HG02981 (cell line): ENCODE measurements at regions not wholly inside any gene's neighbourhood (a gene's known extent, or its start where the extent isn't known, plus 50 kb on each side); places are given as distances from the start of the nearest gene placed in this dataset.
A peak's percentile ranks its signal among the peaks of the same experiment; 100 is the strongest.

Source experiments
- ATAC-seq: cut with Tn5 transposase; IDR thresholded peaks from one replicate; pipeline ENCODE4 v1.9.1; 2021; ENCODE audit warnings: mild to moderate bottlenecking, moderate library complexity; ENCODE audit not compliant: unreplicated experiment

- no peak for ATAC-seq
These were observed 130.1 kb downstream of the C9orf50 start for GRCh38 chr9:129490583-129491486.

GRCh38 chr9:129489838-129490582, 130.9 kb downstream of the C9orf50 start:
- ATAC-seq = no peak

- peak; percentile 16 for ATAC-seq
These were observed 133.0 kb downstream of the C9orf50 start for GRCh38 chr9:129487658-129488483.

GRCh38 chr9:129486756-129487657, 133.9 kb downstream of the C9orf50 start:
- ATAC-seq = no peak

GRCh38 chr9:129485145-129485774, 135.6 kb downstream of the C9orf50 start:
- ATAC-seq = no peak

- ATAC-seq = no peak
These were observed 136.4 kb downstream of the C9orf50 start for GRCh38 chr9:129484352-129485000.

- ATAC-seq = no peak
These were observed 137.2 kb downstream of the C9orf50 start for GRCh38 chr9:129483415-129484351.

- no peak for ATAC-seq
These were observed 138.1 kb downstream of the C9orf50 start for GRCh38 chr9:129482521-129483414.

- ATAC-seq = no peak
These were observed 138.9 kb downstream of the C9orf50 start for GRCh38 chr9:129481810-129482511.

GRCh38 chr9:129481424-129481809, 139.5 kb downstream of the C9orf50 start:
- ATAC-seq = no peak

- no peak for ATAC-seq
These were observed 140.2 kb downstream of the C9orf50 start for GRCh38 chr9:129480745-129481144.

GRCh38 chr9:129480227-129480626, 140.7 kb downstream of the C9orf50 start:
- ATAC-seq = no peak

- ATAC-seq = no peak
These were observed 141.3 kb downstream of the C9orf50 start for GRCh38 chr9:129479631-129480011.

- no peak for ATAC-seq
These were observed 141.8 kb downstream of the C9orf50 start for GRCh38 chr9:129478961-129479630.

GRCh38 chr9:129478461-129478860, 142.4 kb downstream of the C9orf50 start:
- ATAC-seq = no peak
